WTC11 (cell line): ENCODE measurements at regions not wholly inside any gene's neighbourhood (a gene's known extent, or its start where the extent isn't known, plus 50 kb on each side); places are given as distances from the start of the nearest gene placed in this dataset.

Source experiments
- ATAC-seq: fragments of 200-7000 bp; cut with Tn5 transposase; 2 replicates; pipeline ENCODE4 v1.10.0; 2021; ENCODE audit warnings: mild to moderate bottlenecking, moderate library complexity
- CTCF ChIA-PET: fragments of 300-600 bp; sonication (Branson Sonifier 250); formaldehyde crosslinking; loops from one replicate; lab custom pipeline; 2021; ENCODE audit warnings: antibody characterized with exemption; lab: Charles Lee
- POLR2A ChIA-PET: fragments of 350-600 bp; sonication (Branson Sonifier 250); formaldehyde crosslinking; loops from one replicate; lab custom pipeline; 2021; ENCODE audit warnings: antibody characterized with exemption; lab: Charles Lee
- DNase-seq: peaks from one replicate; pipeline ENCODE4 v3.0.0; 2021; ENCODE audit warnings: low spot score
- H3K27ac Mint-ChIP-seq: 2 replicates; pipeline ENCODE4 v1.8.0; 2021; ENCODE audit warnings: mixed read lengths
- H3K27me3 Mint-ChIP-seq: 2 replicates; pipeline ENCODE4 v1.8.0; 2021; ENCODE audit warnings: low read depth, mild to moderate bottlenecking, moderate library complexity, mixed read lengths
- H3K36me3 Mint-ChIP-seq: 2 replicates; pipeline ENCODE4 v1.8.0; 2021; ENCODE audit warnings: mixed read lengths
- H3K4me1 Mint-ChIP-seq: 2 replicates; pipeline ENCODE4 v1.8.0; 2022; ENCODE audit warnings: mixed read lengths
- H3K4me3 Mint-ChIP-seq: 2 replicates; pipeline ENCODE4 v1.8.0; 2021; ENCODE audit warnings: mild to moderate bottlenecking, moderate library complexity, mixed read lengths
- H3K9me3 Mint-ChIP-seq: 2 replicates; pipeline ENCODE4 v1.8.0; 2021; ENCODE audit warnings: mixed read lengths
- CDX4 ChIP-seq: fragments of 250-450 bp; sonication (Bioruptor Pico); IDR thresholded peaks from 2 replicates; pipeline ENCODE4 v1.9.0; 2021; ENCODE audit warnings: moderate library complexity, mild to moderate bottlenecking, inconsistent platforms, borderline replicate concordance
- ERG ChIP-seq: fragments of 250-450 bp; sonication (Bioruptor Pico); IDR thresholded peaks from 2 replicates; pipeline ENCODE4 v1.8.0; 2021; ENCODE audit warnings: mild to moderate bottlenecking
- ESRRA ChIP-seq: sonication (generic); formaldehyde crosslinking; IDR thresholded peaks from 2 replicates; pipeline ENCODE4 v1.8.1; 2022; ENCODE audit warnings: mild to moderate bottlenecking, missing genetic modification reagents, borderline replicate concordance
- HMGA2 ChIP-seq: fragments of 250-450 bp; sonication (Bioruptor Pico); IDR thresholded peaks from 2 replicates; pipeline ENCODE4 v1.4.0; 2021; ENCODE audit warnings: mild to moderate bottlenecking, moderate library complexity
- MAX ChIP-seq: sonication (generic); formaldehyde crosslinking; IDR thresholded peaks from 2 replicates; pipeline ENCODE4 v1.8.0; 2022; ENCODE audit warnings: mild to moderate bottlenecking, missing genetic modification reagents
- OVOL2 ChIP-seq: fragments of 250-450 bp; sonication (Bioruptor Pico); IDR thresholded peaks from 2 replicates; pipeline ENCODE4 v1.9.0; 2021; ENCODE audit warnings: mild to moderate bottlenecking, borderline replicate concordance
- RORB ChIP-seq: fragments of 250-450 bp; sonication (Bioruptor Pico); IDR thresholded peaks from 2 replicates; pipeline ENCODE4 v1.9.0; 2021; ENCODE audit warnings: mild to moderate bottlenecking
- SOX15 ChIP-seq: fragments of 250-450 bp; sonication (Bioruptor Pico); IDR thresholded peaks from 2 replicates; pipeline ENCODE4 v1.9.0; 2021; ENCODE audit warnings: mild to moderate bottlenecking
- TEAD4 ChIP-seq: sonication (generic); formaldehyde crosslinking; IDR thresholded peaks from 2 replicates; pipeline ENCODE4 v1.8.0; 2022; ENCODE audit warnings: mild to moderate bottlenecking, missing genetic modification reagents
- ZBTB43 ChIP-seq: sonication (generic); formaldehyde crosslinking; IDR thresholded peaks from 2 replicates; pipeline ENCODE4 v1.8.1; 2023; ENCODE audit warnings: mild to moderate bottlenecking, missing genetic modification reagents
- ZNF219 ChIP-seq: sonication (generic); formaldehyde crosslinking; IDR thresholded peaks from 2 replicates; pipeline ENCODE4 v1.8.0; 2023; ENCODE audit warnings: missing genetic modification reagents, mild to moderate bottlenecking, borderline replicate concordance
- ZNF263 ChIP-seq: sonication (generic); formaldehyde crosslinking; IDR thresholded peaks from 2 replicates; pipeline ENCODE4 v1.8.1; 2022; ENCODE audit warnings: low read depth, mild to moderate bottlenecking, moderate library complexity, missing genetic modification reagents
- ZNF416 ChIP-seq: fragments of 250-450 bp; sonication (Bioruptor Pico); IDR thresholded peaks from 2 replicates; pipeline ENCODE4 v1.9.0; 2021; ENCODE audit warnings: mild to moderate bottlenecking, inconsistent platforms
- ZNF425 ChIP-seq: fragments of 250-450 bp; sonication (Bioruptor Pico); conservative IDR thresholded peaks from 2 replicates; pipeline ENCODE4 v1.9.0; 2021; ENCODE audit warnings: mild to moderate bottlenecking
- TF ChIP-seq, protein P1 (sequence below): fragments of 250-450 bp; sonication (Bioruptor Pico); IDR thresholded peaks from 2 replicates; pipeline ENCODE4 v1.9.0; 2021; ENCODE audit warnings: mild to moderate bottlenecking
- TF ChIP-seq, protein P2 (sequence below): sonication (generic); formaldehyde crosslinking; IDR thresholded peaks from 2 replicates; pipeline ENCODE4 v1.8.0; 2022; ENCODE audit warnings: mild to moderate bottlenecking, missing genetic modification reagents
- TF ChIP-seq, protein P3 (sequence below): sonication (generic); formaldehyde crosslinking; IDR thresholded peaks from 2 replicates; pipeline ENCODE4 v1.8.1; 2023; ENCODE audit warnings: mild to moderate bottlenecking, missing genetic modification reagents
- TF ChIP-seq, protein P4 (sequence below): sonication (generic); formaldehyde crosslinking; IDR thresholded peaks from 2 replicates; pipeline ENCODE4 v1.8.0; 2023; ENCODE audit warnings: missing genetic modification reagents, mild to moderate bottlenecking, borderline replicate concordance
- TF ChIP-seq, protein P5 (sequence below): sonication (generic); formaldehyde crosslinking; IDR thresholded peaks from 2 replicates; pipeline ENCODE4 v1.8.1; 2022; ENCODE audit warnings: low read depth, missing genetic modification reagents, borderline replicate concordance

- Mint-ChIP-seq H3K4me3 (no peak overlapping the region), H3K9me3 (peaks cover 19% of the 10 kb centered on the region), H3K4me1 (no peaks in the 10 kb centered on the region), H3K27me3 (no peaks in the 10 kb centered on the region), H3K36me3 (no peaks in the 10 kb centered on the region; the same call in 1 of the 2 replicates), H3K27ac (no peak overlapping the region)
- no peak for DNase-seq
- ATAC-seq, result no peak
- TF ChIP-seq, protein P1, sequence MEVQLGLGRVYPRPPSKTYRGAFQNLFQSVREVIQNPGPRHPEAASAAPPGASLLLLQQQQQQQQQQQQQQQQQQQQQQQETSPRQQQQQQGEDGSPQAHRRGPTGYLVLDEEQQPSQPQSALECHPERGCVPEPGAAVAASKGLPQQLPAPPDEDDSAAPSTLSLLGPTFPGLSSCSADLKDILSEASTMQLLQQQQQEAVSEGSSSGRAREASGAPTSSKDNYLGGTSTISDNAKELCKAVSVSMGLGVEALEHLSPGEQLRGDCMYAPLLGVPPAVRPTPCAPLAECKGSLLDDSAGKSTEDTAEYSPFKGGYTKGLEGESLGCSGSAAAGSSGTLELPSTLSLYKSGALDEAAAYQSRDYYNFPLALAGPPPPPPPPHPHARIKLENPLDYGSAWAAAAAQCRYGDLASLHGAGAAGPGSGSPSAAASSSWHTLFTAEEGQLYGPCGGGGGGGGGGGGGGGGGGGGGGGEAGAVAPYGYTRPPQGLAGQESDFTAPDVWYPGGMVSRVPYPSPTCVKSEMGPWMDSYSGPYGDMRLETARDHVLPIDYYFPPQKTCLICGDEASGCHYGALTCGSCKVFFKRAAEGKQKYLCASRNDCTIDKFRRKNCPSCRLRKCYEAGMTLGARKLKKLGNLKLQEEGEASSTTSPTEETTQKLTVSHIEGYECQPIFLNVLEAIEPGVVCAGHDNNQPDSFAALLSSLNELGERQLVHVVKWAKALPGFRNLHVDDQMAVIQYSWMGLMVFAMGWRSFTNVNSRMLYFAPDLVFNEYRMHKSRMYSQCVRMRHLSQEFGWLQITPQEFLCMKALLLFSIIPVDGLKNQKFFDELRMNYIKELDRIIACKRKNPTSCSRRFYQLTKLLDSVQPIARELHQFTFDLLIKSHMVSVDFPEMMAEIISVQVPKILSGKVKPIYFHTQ (CRISPR knock-in tag), result no peak
- TF ChIP-seq, protein P2, sequence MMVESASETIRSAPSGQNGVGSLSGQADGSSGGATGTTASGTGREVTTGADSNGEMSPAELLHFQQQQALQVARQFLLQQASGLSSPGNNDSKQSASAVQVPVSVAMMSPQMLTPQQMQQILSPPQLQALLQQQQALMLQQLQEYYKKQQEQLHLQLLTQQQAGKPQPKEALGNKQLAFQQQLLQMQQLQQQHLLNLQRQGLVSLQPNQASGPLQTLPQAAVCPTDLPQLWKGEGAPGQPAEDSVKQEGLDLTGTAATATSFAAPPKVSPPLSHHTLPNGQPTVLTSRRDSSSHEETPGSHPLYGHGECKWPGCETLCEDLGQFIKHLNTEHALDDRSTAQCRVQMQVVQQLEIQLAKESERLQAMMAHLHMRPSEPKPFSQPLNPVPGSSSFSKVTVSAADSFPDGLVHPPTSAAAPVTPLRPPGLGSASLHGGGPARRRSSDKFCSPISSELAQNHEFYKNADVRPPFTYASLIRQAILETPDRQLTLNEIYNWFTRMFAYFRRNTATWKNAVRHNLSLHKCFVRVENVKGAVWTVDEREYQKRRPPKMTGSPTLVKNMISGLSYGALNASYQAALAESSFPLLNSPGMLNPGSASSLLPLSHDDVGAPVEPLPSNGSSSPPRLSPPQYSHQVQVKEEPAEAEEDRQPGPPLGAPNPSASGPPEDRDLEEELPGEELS, result no peak
- TF ChIP-seq, protein P3, sequence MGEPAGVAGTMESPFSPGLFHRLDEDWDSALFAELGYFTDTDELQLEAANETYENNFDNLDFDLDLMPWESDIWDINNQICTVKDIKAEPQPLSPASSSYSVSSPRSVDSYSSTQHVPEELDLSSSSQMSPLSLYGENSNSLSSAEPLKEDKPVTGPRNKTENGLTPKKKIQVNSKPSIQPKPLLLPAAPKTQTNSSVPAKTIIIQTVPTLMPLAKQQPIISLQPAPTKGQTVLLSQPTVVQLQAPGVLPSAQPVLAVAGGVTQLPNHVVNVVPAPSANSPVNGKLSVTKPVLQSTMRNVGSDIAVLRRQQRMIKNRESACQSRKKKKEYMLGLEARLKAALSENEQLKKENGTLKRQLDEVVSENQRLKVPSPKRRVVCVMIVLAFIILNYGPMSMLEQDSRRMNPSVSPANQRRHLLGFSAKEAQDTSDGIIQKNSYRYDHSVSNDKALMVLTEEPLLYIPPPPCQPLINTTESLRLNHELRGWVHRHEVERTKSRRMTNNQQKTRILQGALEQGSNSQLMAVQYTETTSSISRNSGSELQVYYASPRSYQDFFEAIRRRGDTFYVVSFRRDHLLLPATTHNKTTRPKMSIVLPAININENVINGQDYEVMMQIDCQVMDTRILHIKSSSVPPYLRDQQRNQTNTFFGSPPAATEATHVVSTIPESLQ (CRISPR knock-in tag), result no peak
- TF ChIP-seq TEAD4 (CRISPR knock-in tag) (no peak), CDX4 (CRISPR knock-in tag) (no peak), OVOL2 (no peak), ESRRA (CRISPR knock-in tag) (no peak), ZNF425 (CRISPR knock-in tag) (no peak), HMGA2 (no peak), ZNF219 (CRISPR knock-in tag) (no peak), ZNF416 (CRISPR knock-in tag) (no peak), ZBTB43 (CRISPR knock-in tag) (no peak), MAX (CRISPR knock-in tag) (no peak), SOX15 (CRISPR knock-in tag) (no peak), ERG (CRISPR knock-in tag) (no peak), ZNF263 (CRISPR knock-in tag) (no peak), RORB (CRISPR knock-in tag) (no peak)
- TF ChIP-seq, protein P4, sequence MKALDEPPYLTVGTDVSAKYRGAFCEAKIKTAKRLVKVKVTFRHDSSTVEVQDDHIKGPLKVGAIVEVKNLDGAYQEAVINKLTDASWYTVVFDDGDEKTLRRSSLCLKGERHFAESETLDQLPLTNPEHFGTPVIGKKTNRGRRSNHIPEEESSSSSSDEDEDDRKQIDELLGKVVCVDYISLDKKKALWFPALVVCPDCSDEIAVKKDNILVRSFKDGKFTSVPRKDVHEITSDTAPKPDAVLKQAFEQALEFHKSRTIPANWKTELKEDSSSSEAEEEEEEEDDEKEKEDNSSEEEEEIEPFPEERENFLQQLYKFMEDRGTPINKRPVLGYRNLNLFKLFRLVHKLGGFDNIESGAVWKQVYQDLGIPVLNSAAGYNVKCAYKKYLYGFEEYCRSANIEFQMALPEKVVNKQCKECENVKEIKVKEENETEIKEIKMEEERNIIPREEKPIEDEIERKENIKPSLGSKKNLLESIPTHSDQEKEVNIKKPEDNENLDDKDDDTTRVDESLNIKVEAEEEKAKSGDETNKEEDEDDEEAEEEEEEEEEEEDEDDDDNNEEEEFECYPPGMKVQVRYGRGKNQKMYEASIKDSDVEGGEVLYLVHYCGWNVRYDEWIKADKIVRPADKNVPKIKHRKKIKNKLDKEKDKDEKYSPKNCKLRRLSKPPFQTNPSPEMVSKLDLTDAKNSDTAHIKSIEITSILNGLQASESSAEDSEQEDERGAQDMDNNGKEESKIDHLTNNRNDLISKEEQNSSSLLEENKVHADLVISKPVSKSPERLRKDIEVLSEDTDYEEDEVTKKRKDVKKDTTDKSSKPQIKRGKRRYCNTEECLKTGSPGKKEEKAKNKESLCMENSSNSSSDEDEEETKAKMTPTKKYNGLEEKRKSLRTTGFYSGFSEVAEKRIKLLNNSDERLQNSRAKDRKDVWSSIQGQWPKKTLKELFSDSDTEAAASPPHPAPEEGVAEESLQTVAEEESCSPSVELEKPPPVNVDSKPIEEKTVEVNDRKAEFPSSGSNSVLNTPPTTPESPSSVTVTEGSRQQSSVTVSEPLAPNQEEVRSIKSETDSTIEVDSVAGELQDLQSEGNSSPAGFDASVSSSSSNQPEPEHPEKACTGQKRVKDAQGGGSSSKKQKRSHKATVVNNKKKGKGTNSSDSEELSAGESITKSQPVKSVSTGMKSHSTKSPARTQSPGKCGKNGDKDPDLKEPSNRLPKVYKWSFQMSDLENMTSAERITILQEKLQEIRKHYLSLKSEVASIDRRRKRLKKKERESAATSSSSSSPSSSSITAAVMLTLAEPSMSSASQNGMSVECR (CRISPR knock-in tag), result no peak
- TF ChIP-seq, protein P5, sequence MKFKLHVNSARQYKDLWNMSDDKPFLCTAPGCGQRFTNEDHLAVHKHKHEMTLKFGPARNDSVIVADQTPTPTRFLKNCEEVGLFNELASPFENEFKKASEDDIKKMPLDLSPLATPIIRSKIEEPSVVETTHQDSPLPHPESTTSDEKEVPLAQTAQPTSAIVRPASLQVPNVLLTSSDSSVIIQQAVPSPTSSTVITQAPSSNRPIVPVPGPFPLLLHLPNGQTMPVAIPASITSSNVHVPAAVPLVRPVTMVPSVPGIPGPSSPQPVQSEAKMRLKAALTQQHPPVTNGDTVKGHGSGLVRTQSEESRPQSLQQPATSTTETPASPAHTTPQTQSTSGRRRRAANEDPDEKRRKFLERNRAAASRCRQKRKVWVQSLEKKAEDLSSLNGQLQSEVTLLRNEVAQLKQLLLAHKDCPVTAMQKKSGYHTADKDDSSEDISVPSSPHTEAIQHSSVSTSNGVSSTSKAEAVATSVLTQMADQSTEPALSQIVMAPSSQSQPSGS, result no peak
- CTCF ChIA-PET, result no interaction called here
- POLR2A ChIA-PET, result no interaction called here
These were observed 496.2 kb downstream of the ARHGEF28 start for GRCh38 chr5:74122175-74122574.
